AG04450 (cell line): ENCODE measurements at regions not wholly inside any gene's neighbourhood (a gene's known extent, or its start where the extent isn't known, plus 50 kb on each side); places are given as distances from the start of the nearest gene placed in this dataset.

Source experiments
- CTCF ChIA-PET: fragments of 300-600, 350-600 bp; formaldehyde crosslinking; extraction: SDS; loops from one replicate; lab custom pipeline; 2022; ENCODE audit warnings: antibody characterized with exemption, inconsistent platforms; lab: Charles Lee
- POLR2A ChIA-PET: fragments of 350-600 bp; formaldehyde crosslinking; extraction: SDS; loops from one replicate; lab custom pipeline; 2021; ENCODE audit warnings: antibody characterized with exemption, inconsistent platforms; lab: Yijun Ruan, JAX
- DNase-seq: peaks from one replicate; pipeline ENCODE4 v3.0.0-alpha.2; 2011; ENCODE audit warnings: low read depth, low spot score
- H3K27ac ChIP-seq: one replicate; pipeline ENCODE4 v1.5.1; 2012; ENCODE audit warnings: low read depth, low read length, control low read depth
- H3K27me3 ChIP-seq: one replicate; pipeline ENCODE4 v1.6.0; 2012; ENCODE audit warnings: low read length; ENCODE audit not compliant: control insufficient read depth, insufficient read depth
- H3K4me3 ChIP-seq: 2 replicates; pipeline ENCODE4 v1.5.1; 2011; ENCODE audit warnings: mild to moderate bottlenecking, low read depth, low read length, control low read depth
- H3K9me3 ChIP-seq: 2 replicates; pipeline ENCODE4 v1.5.1; 2012; ENCODE audit warnings: low read length; ENCODE audit not compliant: control insufficient read depth, insufficient read depth
- CTCF ChIP-seq: IDR thresholded peaks from 2 replicates; pipeline ENCODE4 v1.5.1; 2011; ENCODE audit warnings: low read depth, low read length, control low read depth, inconsistent platforms

GRCh38 chr9:82153032-82153431 is 164.5 kb downstream of the SPATA31D1 start:
- CTCF ChIA-PET: no interaction called here
- no peaks in the 10 kb centered on the region for H3K27me3 ChIP-seq
- POLR2A ChIA-PET: no interaction called here
- H3K4me3 ChIP-seq: no peak overlapping the region
- H3K9me3 ChIP-seq: no peaks in the 10 kb centered on the region
- TF ChIP-seq CTCF: no peak
- no peak overlapping the region for H3K27ac ChIP-seq
- DNase-seq: no peak

- Histone ChIP-seq H3K27me3 (no peaks in the 10 kb centered on the region), H3K27ac (no peak overlapping the region), H3K9me3 (no peaks in the 10 kb centered on the region), H3K4me3 (no peak overlapping the region)
- TF ChIP-seq CTCF: no peak
- CTCF ChIA-PET: no interaction called here
- no peak for DNase-seq
- POLR2A ChIA-PET: no interaction called here
Measured at GRCh38 chr9:82154573-82154972, 166.0 kb downstream of the SPATA31D1 start.

GRCh38 chr9:82161876-82162275 is 173.3 kb downstream of the SPATA31D1 start:
- Histone ChIP-seq H3K27ac (no peak overlapping the region), H3K9me3 (no peaks in the 10 kb centered on the region), H3K4me3 (no peak overlapping the region), H3K27me3 (no peaks in the 10 kb centered on the region)
- no peak for DNase-seq
- ChIA-PET CTCF (no interaction called here), POLR2A (no interaction called here)
- TF ChIP-seq CTCF: no peak

GRCh38 chr9:82164159-82164558 is 175.6 kb downstream of the SPATA31D1 start:
- TF ChIP-seq CTCF: no peak
- no peak overlapping the region for H3K27ac ChIP-seq
- no peak for DNase-seq
- no peaks in the 10 kb centered on the region for H3K27me3 ChIP-seq
- ChIA-PET POLR2A (no interaction called here), CTCF (interaction anchor here (0.7 kb wide), 1 partner anchor 443 kb away, joined by 3 read pairs; no protein-coding TSS in a partner anchor)
- H3K9me3 ChIP-seq: no peaks in the 10 kb centered on the region
- no peak overlapping the region for H3K4me3 ChIP-seq

- ChIA-PET POLR2A (no interaction called here), CTCF (no interaction called here)
- no peak overlapping the region for H3K27ac ChIP-seq
- no peak for DNase-seq
- TF ChIP-seq CTCF: no peak
- H3K4me3 ChIP-seq: no peak overlapping the region
- no peaks in the 10 kb centered on the region for H3K9me3 ChIP-seq
- H3K27me3 ChIP-seq: no peaks in the 10 kb centered on the region
Measured at GRCh38 chr9:82167296-82167695, 178.7 kb downstream of the SPATA31D1 start.
